Activated naive CD8-positive, alpha-beta T cell (primary cell): ENCODE measurements at regions not wholly inside any gene's neighbourhood (a gene's known extent, or its start where the extent isn't known, plus 50 kb on each side); places are given as distances from the start of the nearest gene placed in this dataset.

ENCODE experiments used
- H3K27ac Mint-ChIP-seq: one replicate; pipeline ENCODE4 v1.8.0; 2021; ENCODE audit warnings: mixed read lengths
- H3K27me3 Mint-ChIP-seq: one replicate; pipeline ENCODE4 v1.8.0; 2021; ENCODE audit warnings: mixed read lengths
- H3K36me3 Mint-ChIP-seq: one replicate; pipeline ENCODE4 v1.8.0; 2021; ENCODE audit warnings: mixed read lengths
- H3K4me1 Mint-ChIP-seq: one replicate; pipeline ENCODE4 v1.8.0; 2021; ENCODE audit warnings: low read depth, mixed read lengths
- H3K4me3 Mint-ChIP-seq: one replicate; pipeline ENCODE4 v1.8.0; 2021; ENCODE audit warnings: mild to moderate bottlenecking, mixed read lengths
- H3K9me3 Mint-ChIP-seq: one replicate; pipeline ENCODE4 v1.8.0; 2021; ENCODE audit warnings: low read depth, mixed read lengths

GRCh38 chr2:240213476-240214421, 73.3 kb upstream of the OTOS start:
- no peaks in the 10 kb centered on the region for H3K9me3 Mint-ChIP-seq
- no peak overlapping the region for H3K4me3 Mint-ChIP-seq
- H3K27ac Mint-ChIP-seq, result no peak overlapping the region
- H3K36me3 Mint-ChIP-seq, result no peaks in the 10 kb centered on the region
- H3K4me1 Mint-ChIP-seq, result no peaks in the 10 kb centered on the region
- no peaks in the 10 kb centered on the region for H3K27me3 Mint-ChIP-seq

GRCh38 chr2:240214790-240215675, 74.6 kb upstream of the OTOS start:
- no peaks in the 10 kb centered on the region for H3K9me3 Mint-ChIP-seq
- H3K27ac Mint-ChIP-seq, result no peak overlapping the region
- no peaks in the 10 kb centered on the region for H3K36me3 Mint-ChIP-seq
- H3K4me3 Mint-ChIP-seq, result no peak overlapping the region
- H3K4me1 Mint-ChIP-seq, result no peaks in the 10 kb centered on the region
- peaks cover 6% of the 10 kb centered on the region for H3K27me3 Mint-ChIP-seq

- no peaks in the 10 kb centered on the region for H3K4me1 Mint-ChIP-seq
- peaks cover 7% of the 10 kb centered on the region for H3K27me3 Mint-ChIP-seq
- H3K27ac Mint-ChIP-seq, result no peak overlapping the region
- no peaks in the 10 kb centered on the region for H3K36me3 Mint-ChIP-seq
- H3K9me3 Mint-ChIP-seq, result no peaks in the 10 kb centered on the region
- no peak overlapping the region for H3K4me3 Mint-ChIP-seq
Measured at GRCh38 chr2:240215676-240216051, 75.2 kb upstream of the OTOS start.

- no peaks in the 10 kb centered on the region for H3K4me1 Mint-ChIP-seq
- no peaks in the 10 kb centered on the region for H3K36me3 Mint-ChIP-seq
- H3K27me3 Mint-ChIP-seq, result peaks cover 7% of the 10 kb centered on the region
- no peak overlapping the region for H3K4me3 Mint-ChIP-seq
- no peaks in the 10 kb centered on the region for H3K9me3 Mint-ChIP-seq
- H3K27ac Mint-ChIP-seq, result no peak overlapping the region
Measured at GRCh38 chr2:240216167-240216566, 75.7 kb upstream of the OTOS start.

GRCh38 chr2:240217431-240218301, 77.2 kb upstream of the OTOS start:
- Mint-ChIP-seq H3K4me1 (no peaks in the 10 kb centered on the region), H3K36me3 (no peaks in the 10 kb centered on the region), H3K9me3 (no peaks in the 10 kb centered on the region), H3K27me3 (peaks cover 12% of the 10 kb centered on the region), H3K4me3 (no peak overlapping the region), H3K27ac (no peak overlapping the region)

GRCh38 chr2:240219208-240219890, 78.9 kb upstream of the OTOS start:
- peaks cover 19% of the 10 kb centered on the region for H3K27me3 Mint-ChIP-seq
- no peaks in the 10 kb centered on the region for H3K36me3 Mint-ChIP-seq
- H3K4me3 Mint-ChIP-seq, result no peak overlapping the region
- H3K4me1 Mint-ChIP-seq, result no peaks in the 10 kb centered on the region
- H3K27ac Mint-ChIP-seq, result no peak overlapping the region
- H3K9me3 Mint-ChIP-seq, result no peaks in the 10 kb centered on the region

GRCh38 chr2:240220371-240220770, 79.9 kb upstream of the OTOS start:
- Mint-ChIP-seq H3K27ac (no peak overlapping the region), H3K9me3 (no peaks in the 10 kb centered on the region), H3K4me1 (no peaks in the 10 kb centered on the region), H3K27me3 (peaks cover 22% of the 10 kb centered on the region), H3K4me3 (no peak overlapping the region), H3K36me3 (no peaks in the 10 kb centered on the region)

GRCh38 chr2:240223631-240224030, 83.2 kb upstream of the OTOS start:
- no peaks in the 10 kb centered on the region for H3K9me3 Mint-ChIP-seq
- H3K36me3 Mint-ChIP-seq, result peaks cover 2% of the 10 kb centered on the region
- no peaks in the 10 kb centered on the region for H3K4me1 Mint-ChIP-seq
- no peak overlapping the region for H3K27ac Mint-ChIP-seq
- H3K27me3 Mint-ChIP-seq, result peaks cover 32% of the 10 kb centered on the region
- H3K4me3 Mint-ChIP-seq, result no peak overlapping the region

GRCh38 chr2:240224676-240225075, 84.2 kb upstream of the OTOS start:
- no peak overlapping the region for H3K27ac Mint-ChIP-seq
- H3K27me3 Mint-ChIP-seq, result peaks cover 37% of the 10 kb centered on the region
- H3K36me3 Mint-ChIP-seq, result peaks cover 2% of the 10 kb centered on the region
- no peak overlapping the region for H3K4me3 Mint-ChIP-seq
- peaks cover 6% of the 10 kb centered on the region for H3K9me3 Mint-ChIP-seq
- H3K4me1 Mint-ChIP-seq, result no peaks in the 10 kb centered on the region

- peaks cover 2% of the 10 kb centered on the region for H3K36me3 Mint-ChIP-seq
- no peaks in the 10 kb centered on the region for H3K4me1 Mint-ChIP-seq
- no peak overlapping the region for H3K4me3 Mint-ChIP-seq
- no peak overlapping the region for H3K27ac Mint-ChIP-seq
- H3K27me3 Mint-ChIP-seq, result peaks cover 36% of the 10 kb centered on the region
- H3K9me3 Mint-ChIP-seq, result peaks cover 6% of the 10 kb centered on the region
Measured at GRCh38 chr2:240225131-240225530, 84.7 kb upstream of the OTOS start.

- H3K27ac Mint-ChIP-seq, result no peak overlapping the region
- H3K4me1 Mint-ChIP-seq, result no peaks in the 10 kb centered on the region
- H3K4me3 Mint-ChIP-seq, result no peak overlapping the region
- peaks cover 6% of the 10 kb centered on the region for H3K9me3 Mint-ChIP-seq
- H3K27me3 Mint-ChIP-seq, result peaks cover 38% of the 10 kb centered on the region
- H3K36me3 Mint-ChIP-seq, result peaks cover 2% of the 10 kb centered on the region
Measured at GRCh38 chr2:240225660-240226475, 85.4 kb upstream of the OTOS start.

GRCh38 chr2:240226672-240227537, 86.4 kb upstream of the OTOS start:
- Mint-ChIP-seq H3K36me3 (peaks cover 2% of the 10 kb centered on the region), H3K4me1 (no peaks in the 10 kb centered on the region), H3K27me3 (peaks cover 38% of the 10 kb centered on the region), H3K27ac (no peak overlapping the region), H3K9me3 (peaks cover 6% of the 10 kb centered on the region), H3K4me3 (no peak overlapping the region)
